ENCODE measurements at regions not wholly inside any gene's neighbourhood (a gene's known extent, or its start where the extent isn't known, plus 50 kb on each side); places are given as distances from the start of the nearest gene placed in this dataset.

GRCh38 chrX:128619490-128619889, 567.3 kb upstream of the ACTRT1 start:
- TF ChIP-seq, protein P1, sequence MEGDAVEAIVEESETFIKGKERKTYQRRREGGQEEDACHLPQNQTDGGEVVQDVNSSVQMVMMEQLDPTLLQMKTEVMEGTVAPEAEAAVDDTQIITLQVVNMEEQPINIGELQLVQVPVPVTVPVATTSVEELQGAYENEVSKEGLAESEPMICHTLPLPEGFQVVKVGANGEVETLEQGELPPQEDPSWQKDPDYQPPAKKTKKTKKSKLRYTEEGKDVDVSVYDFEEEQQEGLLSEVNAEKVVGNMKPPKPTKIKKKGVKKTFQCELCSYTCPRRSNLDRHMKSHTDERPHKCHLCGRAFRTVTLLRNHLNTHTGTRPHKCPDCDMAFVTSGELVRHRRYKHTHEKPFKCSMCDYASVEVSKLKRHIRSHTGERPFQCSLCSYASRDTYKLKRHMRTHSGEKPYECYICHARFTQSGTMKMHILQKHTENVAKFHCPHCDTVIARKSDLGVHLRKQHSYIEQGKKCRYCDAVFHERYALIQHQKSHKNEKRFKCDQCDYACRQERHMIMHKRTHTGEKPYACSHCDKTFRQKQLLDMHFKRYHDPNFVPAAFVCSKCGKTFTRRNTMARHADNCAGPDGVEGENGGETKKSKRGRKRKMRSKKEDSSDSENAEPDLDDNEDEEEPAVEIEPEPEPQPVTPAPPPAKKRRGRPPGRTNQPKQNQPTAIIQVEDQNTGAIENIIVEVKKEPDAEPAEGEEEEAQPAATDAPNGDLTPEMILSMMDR (IDR thresholded peaks at IDR 0.05), result no peak
- TF ChIP-seq POLR2A (IDR thresholded peaks at IDR 0.05; ENCODE audit: low read length), result no peak
- no peak for TF ChIP-seq RAD21 (conservative IDR thresholded peaks at IDR 0.05 in 1 of 2, IDR thresholded peaks at IDR 0.05 in 1 of 2)
- TF ChIP-seq ZSCAN20 (CRISPR knock-in tag; IDR thresholded peaks at IDR 0.05), result no peak
- TF ChIP-seq, protein P2, sequence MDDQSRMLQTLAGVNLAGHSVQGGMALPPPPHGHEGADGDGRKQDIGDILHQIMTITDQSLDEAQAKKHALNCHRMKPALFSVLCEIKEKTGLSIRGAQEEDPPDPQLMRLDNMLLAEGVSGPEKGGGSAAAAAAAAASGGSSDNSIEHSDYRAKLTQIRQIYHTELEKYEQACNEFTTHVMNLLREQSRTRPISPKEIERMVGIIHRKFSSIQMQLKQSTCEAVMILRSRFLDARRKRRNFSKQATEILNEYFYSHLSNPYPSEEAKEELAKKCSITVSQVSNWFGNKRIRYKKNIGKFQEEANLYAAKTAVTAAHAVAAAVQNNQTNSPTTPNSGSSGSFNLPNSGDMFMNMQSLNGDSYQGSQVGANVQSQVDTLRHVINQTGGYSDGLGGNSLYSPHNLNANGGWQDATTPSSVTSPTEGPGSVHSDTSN (IDR thresholded peaks at IDR 0.05), result no peak
- no peak for TF ChIP-seq EP300 (IDR thresholded peaks at IDR 0.05)
- TF ChIP-seq, protein P3, sequence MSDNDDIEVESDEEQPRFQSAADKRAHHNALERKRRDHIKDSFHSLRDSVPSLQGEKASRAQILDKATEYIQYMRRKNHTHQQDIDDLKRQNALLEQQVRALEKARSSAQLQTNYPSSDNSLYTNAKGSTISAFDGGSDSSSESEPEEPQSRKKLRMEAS (IDR thresholded peaks at IDR 0.05), result no peak
- TF ChIP-seq HOXA7 (CRISPR knock-in tag; IDR thresholded peaks at IDR 0.05), result no peak
- TF ChIP-seq HMGXB4 (CRISPR knock-in tag; IDR thresholded peaks at IDR 0.05; ENCODE audit: borderline replicate concordance), result no peak
- no peak for TF ChIP-seq CEBPB (IDR thresholded peaks at IDR 0.05)
- TF ChIP-seq JUNB (IDR thresholded peaks at IDR 0.05), result no peak
- no peak for TF ChIP-seq RFX5 (IDR thresholded peaks at IDR 0.05)
- TF ChIP-seq POLR2AphosphoS2 (conservative IDR thresholded peaks at IDR 0.05; ENCODE audit: low read length), result no peak

Measured in A549 (cell line).